ENCODE measurements at regions not wholly inside any gene's neighbourhood (a gene's known extent, or its start where the extent isn't known, plus 50 kb on each side); places are given as distances from the start of the nearest gene placed in this dataset.

GRCh38 chr7:68449099-68449498 is 1149.2 kb upstream of the AUTS2 start:
- ATAC-seq (ENCODE audit: low read depth) = no peak

More at GRCh38 chr7:68449099-68449498, 1149.2 kb upstream of the AUTS2 start:
- no peak overlapping the region for H2AFZ ChIP-seq (replicated peaks; ENCODE audit: low read length, poor library complexity)
- TF ChIP-seq FOS (IDR thresholded peaks at IDR 0.05; ENCODE audit: low read depth, low read length) = no peak
- no peak for TF ChIP-seq RAD21 (IDR thresholded peaks at IDR 0.05; ENCODE audit: low read length)
- TF ChIP-seq RCOR1 (IDR thresholded peaks at IDR 0.05; ENCODE audit: insufficient replicate concordance, low read length) = no peak
- no peak for TF ChIP-seq MAZ (IDR thresholded peaks at IDR 0.05; ENCODE audit: borderline replicate concordance, low read depth, low read length)
- TF ChIP-seq ELK1 (IDR thresholded peaks at IDR 0.05; ENCODE audit: borderline replicate concordance, low read depth, low read length) = no peak
- no peak for TF ChIP-seq NFE2L2 (IDR thresholded peaks at IDR 0.05; ENCODE audit: low read depth, low read length)
- no peak for TF ChIP-seq CTCF (conservative IDR thresholded peaks at IDR 0.05; ENCODE audit: low read depth, low read length)
- no peak for TF ChIP-seq BHLHE40 (IDR thresholded peaks at IDR 0.05; ENCODE audit: low read depth, low read length)
- no peak for TF ChIP-seq USF2 (IDR thresholded peaks at IDR 0.05; ENCODE audit: low read depth, low read length)
- TF ChIP-seq SMC3 (IDR thresholded peaks at IDR 0.05; ENCODE audit: low read depth, low read length) = no peak
- no peak for TF ChIP-seq RFX5 (IDR thresholded peaks at IDR 0.05; ENCODE audit: low read depth, low read length)
- no peak overlapping the region for H3K4me3 ChIP-seq (ENCODE audit: insufficient read depth, low read depth, low read length)
- DNase-seq = no peak
- intact Hi-C loops (cut with micrococcal nuclease) (no loop called here), dilution Hi-C loops (cut with HindIII; ENCODE audit: low sequenced_read_pairs, unreplicated experiment) (no loop called here), in situ Hi-C loops (cut with MboI; ENCODE audit: low sequenced_read_pairs) (no loop called here)
- ChIA-PET POLR2A (ENCODE audit: unreplicated experiment) (no interaction called here), CTCF (no interaction called here)
- no peak overlapping the region for H2BK5ac ChIP-seq (ENCODE audit: low read depth, low read length, poor library complexity, severe bottlenecking)
- H4K20me1 ChIP-seq (ENCODE audit: insufficient read depth, low read length) = no peaks in the 10 kb centered on the region
- H3K9me1 ChIP-seq (ENCODE audit: insufficient read depth, low read length) = no peaks in the 10 kb centered on the region
- H3K9ac ChIP-seq (ENCODE audit: low read depth, low read length) = no peak overlapping the region
- no peak overlapping the region for H3K4ac ChIP-seq (ENCODE audit: low read depth, low read length)
- no peaks in the 10 kb centered on the region for H3K79me1 ChIP-seq (ENCODE audit: low read depth in 1 of 2, low read length in 2 of 2)
- H3K18ac ChIP-seq (ENCODE audit: low read depth, low read length) = no peak overlapping the region
- no peaks in the 10 kb centered on the region for H3K36me3 ChIP-seq (ENCODE audit: control insufficient read depth, insufficient read depth, low read length)
- H2BK15ac ChIP-seq (ENCODE audit: low read depth, low read length) = no peak overlapping the region
- H3K4me1 ChIP-seq (ENCODE audit: control insufficient read depth, insufficient read depth, low read length) = no peaks in the 10 kb centered on the region
- H4K91ac ChIP-seq (ENCODE audit: insufficient read depth, low read depth, low read length) = no peak overlapping the region
- H3K56ac ChIP-seq (ENCODE audit: extremely low read depth, insufficient read depth, low read length) = no peak overlapping the region
- H4K8ac ChIP-seq (ENCODE audit: low read depth in 2 of 2, low read length in 2 of 2) = no peak overlapping the region
- H3K4me2 ChIP-seq (ENCODE audit: low read depth, low read length) = no peak overlapping the region
- H4K5ac ChIP-seq (ENCODE audit: low read depth, low read length) = no peak overlapping the region
- no peak overlapping the region for H2BK20ac ChIP-seq (ENCODE audit: low read depth, low read length)
- BruUV-seq (replicated peaks) = no TSS peak
- H2AK9ac ChIP-seq (replicated peaks; ENCODE audit: low read depth, low read length, poor library complexity) = no peak overlapping the region
- no peaks in the 10 kb centered on the region for H3K27me3 ChIP-seq (ENCODE audit: control insufficient read depth, insufficient read depth, low read length)
- H3K9me3 ChIP-seq (ENCODE audit: control insufficient read depth, insufficient read depth, low read length) = peaks cover 14% of the 10 kb centered on the region
- H2BK120ac ChIP-seq (ENCODE audit: low read depth, low read length) = no peak overlapping the region
- WGBS, 2 experiments (ENCODE audit: extremely low coverage in 2 of 2, insufficient read length in 1 of 2) = 38% methylated on average over 1 of the region's 2 CpGs; no CpG with 5 or more reads in 1 of the 2 experiments
- H3K27ac ChIP-seq (ENCODE audit: insufficient read depth, low read length) = no peak overlapping the region
- no peak overlapping the region for H3K23ac ChIP-seq (ENCODE audit: low read depth, low read length)
- no peak overlapping the region for H2AK5ac ChIP-seq (ENCODE audit: low read depth, low read length)
- no peak overlapping the region for H3K14ac ChIP-seq (replicated peaks; ENCODE audit: low read depth, low read length)

Measured in IMR-90 (cell line).